ENCODE measurements at regions not wholly inside any gene's neighbourhood (a gene's known extent, or its start where the extent isn't known, plus 50 kb on each side); places are given as distances from the start of the nearest gene placed in this dataset.
"Not testable (repeated sequence)": the region's sequence is repeated elsewhere in the genome, so short reads cannot be mapped to it uniquely, and the experiment has no call there.

GRCh38 chr5:174970502-174970901 is 246.1 kb downstream of the MSX2 start:
- DNase-seq (ENCODE audit: insufficient read length, low spot score) (no peak), FAIRE-seq (no peak)
- TF ChIP-seq POLR2A (IDR thresholded peaks at IDR 0.05; ENCODE audit: low read depth, low read length): no peak

- TF ChIP-seq POLR2A (IDR thresholded peaks at IDR 0.05; ENCODE audit: low read depth, low read length): no peak
- no peak for FAIRE-seq
These were observed 229.5 kb downstream of the MSX2 start for GRCh38 chr5:174953871-174954270.

GRCh38 chr5:174951151-174951780 is 226.9 kb downstream of the MSX2 start:
- FAIRE-seq (no peak), DNase-seq (ENCODE audit: insufficient read length, low spot score) (peak; percentile 69)
- TF ChIP-seq POLR2A (IDR thresholded peaks at IDR 0.05; ENCODE audit: low read depth, low read length): no peak

More at GRCh38 chr5:174953871-174954270, 229.5 kb downstream of the MSX2 start:
- no peak for DNase-seq (ENCODE audit: insufficient read length, low spot score)

- DNase-seq (ENCODE audit: insufficient read length, low spot score): no peak
- FAIRE-seq: no peak
- TF ChIP-seq POLR2A (IDR thresholded peaks at IDR 0.05; ENCODE audit: low read depth, low read length): no peak
These were observed 223.2 kb downstream of the MSX2 start for GRCh38 chr5:174947548-174947947.

- FAIRE-seq (no peak), DNase-seq (ENCODE audit: insufficient read length, low spot score) (no peak)
- no peak for TF ChIP-seq POLR2A (IDR thresholded peaks at IDR 0.05; ENCODE audit: low read depth, low read length)
These were observed 221.5 kb downstream of the MSX2 start for GRCh38 chr5:174945853-174946252.

GRCh38 chr5:174943785-174944184 is 219.4 kb downstream of the MSX2 start:
- FAIRE-seq (no peak), DNase-seq (ENCODE audit: insufficient read length, low spot score) (no peak)
- TF ChIP-seq POLR2A (IDR thresholded peaks at IDR 0.05; ENCODE audit: low read depth, low read length): no peak

- not testable (repeated sequence) for DNase-seq (ENCODE audit: insufficient read length, low spot score); FAIRE-seq
These were observed 218.6 kb downstream of the MSX2 start for GRCh38 chr5:174943002-174943401.

GRCh38 chr5:174937201-174938123 is 213.1 kb downstream of the MSX2 start:
- TF ChIP-seq POLR2A (IDR thresholded peaks at IDR 0.05; ENCODE audit: low read depth, low read length): no peak
- FAIRE-seq (no peak), DNase-seq (ENCODE audit: insufficient read length, low spot score) (no peak)

GRCh38 chr5:174935854-174936474 is 211.6 kb downstream of the MSX2 start:
- no peak for TF ChIP-seq POLR2A (IDR thresholded peaks at IDR 0.05; ENCODE audit: low read depth, low read length)
- no peak for FAIRE-seq
- peak; percentile 40 for DNase-seq (ENCODE audit: insufficient read length, low spot score)

GRCh38 chr5:174931033-174931432 is 206.7 kb downstream of the MSX2 start:
- FAIRE-seq; DNase-seq (ENCODE audit: insufficient read length, low spot score): not testable (repeated sequence)

- TF ChIP-seq POLR2A (IDR thresholded peaks at IDR 0.05; ENCODE audit: low read depth, low read length): no peak
- no peak for DNase-seq (ENCODE audit: insufficient read length, low spot score)
- FAIRE-seq: no peak
These were observed 201.2 kb downstream of the MSX2 start for GRCh38 chr5:174925586-174925985.

- DNase-seq (ENCODE audit: insufficient read length, low spot score): no peak
These were observed 198.6 kb downstream of the MSX2 start for GRCh38 chr5:174922955-174923354.

GRCh38 chr5:174920906-174921550 is 196.6 kb downstream of the MSX2 start:
- DNase-seq (ENCODE audit: insufficient read length, low spot score) (no peak), FAIRE-seq (no peak)
- no peak for TF ChIP-seq POLR2A (IDR thresholded peaks at IDR 0.05; ENCODE audit: low read depth, low read length)

More at GRCh38 chr5:174922955-174923354, 198.6 kb downstream of the MSX2 start:
- no peak for FAIRE-seq
- TF ChIP-seq POLR2A (IDR thresholded peaks at IDR 0.05; ENCODE audit: low read depth, low read length): no peak

- DNase-seq (ENCODE audit: insufficient read length, low spot score): no peak
- FAIRE-seq: no peak
- TF ChIP-seq POLR2A (IDR thresholded peaks at IDR 0.05; ENCODE audit: low read depth, low read length): no peak
These were observed 195.0 kb downstream of the MSX2 start for GRCh38 chr5:174919351-174919750.
